ENCODE measurements at regions not wholly inside any gene's neighbourhood (a gene's known extent, or its start where the extent isn't known, plus 50 kb on each side); places are given as distances from the start of the nearest gene placed in this dataset.

DNA sequence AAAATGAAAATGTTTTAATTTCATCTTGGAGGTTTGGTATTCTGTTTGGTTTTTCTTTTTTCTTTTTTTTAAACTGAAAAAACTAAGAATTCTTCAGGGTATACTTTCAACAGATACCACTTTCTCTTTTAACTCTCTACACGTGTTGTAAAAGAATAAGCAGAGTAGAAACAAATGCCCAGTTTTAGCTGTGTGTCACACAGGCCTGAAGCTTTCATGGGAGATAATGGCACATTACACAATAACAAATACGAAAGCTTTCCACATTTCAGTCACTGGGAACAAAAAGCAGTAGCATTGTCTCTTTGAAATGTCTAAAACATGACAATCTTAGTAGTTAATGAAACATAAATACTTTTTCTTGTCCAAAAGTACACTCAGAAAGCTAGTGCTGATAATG, 818.5 kb downstream of the TBL1XR1 start:
- no peak for TF ChIP-seq EZH2 (IDR thresholded peaks at IDR 0.05)
- TF ChIP-seq POLR2AphosphoS5 (IDR thresholded peaks at IDR 0.05; ENCODE audit: borderline replicate concordance, low read depth, low read length), result no peak
- TF ChIP-seq FOXP2 (optimal IDR thresholded peaks at IDR 0.05; ENCODE audit: control extremely low read depth, extremely low read length, insufficient read depth), result no peak
